ENCODE measurements at regions not wholly inside any gene's neighbourhood (a gene's known extent, or its start where the extent isn't known, plus 50 kb on each side); places are given as distances from the start of the nearest gene placed in this dataset.

DNA sequence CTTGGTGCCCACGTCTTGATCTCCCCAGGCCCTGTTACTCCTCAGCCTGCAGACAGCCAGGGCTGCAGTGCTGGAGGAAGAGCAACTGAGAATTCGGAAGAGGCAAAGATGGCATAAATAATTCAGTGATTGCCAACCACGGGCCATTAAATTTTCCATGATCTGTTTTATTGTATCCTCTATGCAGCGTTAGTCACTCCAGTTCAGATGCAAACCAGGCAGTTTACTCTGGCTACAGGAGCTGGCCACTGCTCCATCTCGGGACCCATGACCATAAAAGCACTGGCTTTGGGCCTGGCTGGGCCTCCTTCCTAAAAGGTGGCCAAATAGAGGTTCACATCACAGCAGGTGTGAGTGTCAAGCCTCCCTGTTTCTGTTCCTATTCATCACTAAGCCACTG, 137.6 kb upstream of the TLE3 start:
- no peak overlapping the region for H3K27ac ChIP-seq (ENCODE audit: insufficient read depth, low read length)

More for the DNA sequence above, 137.6 kb upstream of the TLE3 start:
- no peak for DNase-seq
- no peak overlapping the region for H4K91ac ChIP-seq (ENCODE audit: insufficient read depth, low read depth, low read length)
- H4K8ac ChIP-seq (ENCODE audit: low read depth in 2 of 2, low read length in 2 of 2) = no peak overlapping the region
- no peak overlapping the region for H3K14ac ChIP-seq (replicated peaks; ENCODE audit: low read depth, low read length)
- ChIA-PET POLR2A (ENCODE audit: unreplicated experiment) (no interaction called here), CTCF (no interaction called here)
- peaks cover 2% of the 10 kb centered on the region; the same call in 1 of the 2 replicates for H3K4me1 ChIP-seq (ENCODE audit: control insufficient read depth, insufficient read depth, low read length)
- H3K9ac ChIP-seq (ENCODE audit: low read depth, low read length) = no peak overlapping the region
- H3K4me3 ChIP-seq (ENCODE audit: insufficient read depth, low read depth, low read length) = no peak overlapping the region
- dilution Hi-C loops (cut with HindIII; ENCODE audit: low sequenced_read_pairs, unreplicated experiment) = no loop called here
- H2AFZ ChIP-seq (replicated peaks; ENCODE audit: low read length, poor library complexity) = no peak overlapping the region
- H3K36me3 ChIP-seq (ENCODE audit: control insufficient read depth, insufficient read depth, low read length) = no peaks in the 10 kb centered on the region
- H2BK120ac ChIP-seq (ENCODE audit: low read depth, low read length) = no peak overlapping the region
- ATAC-seq (ENCODE audit: low read depth) = no peak
- 100% methylated on average over 1 of the region's 5 CpGs; no CpG with 5 or more reads in 1 of the 2 experiments for WGBS, 2 experiments (ENCODE audit: extremely low coverage in 2 of 2, insufficient read length in 1 of 2)
- H3K27me3 ChIP-seq (ENCODE audit: control insufficient read depth, insufficient read depth, low read length) = peaks cover 17% of the 10 kb centered on the region
- no peak overlapping the region for H2AK5ac ChIP-seq (ENCODE audit: low read depth, low read length)
- H2BK5ac ChIP-seq (ENCODE audit: low read depth, low read length, poor library complexity, severe bottlenecking) = no peak overlapping the region
- H4K5ac ChIP-seq (ENCODE audit: low read depth, low read length) = no peak overlapping the region
- in situ Hi-C loops (cut with MboI; ENCODE audit: low sequenced_read_pairs) = no loop called here
- H3K9me3 ChIP-seq (ENCODE audit: control insufficient read depth, insufficient read depth, low read length) = peaks cover 2% of the 10 kb centered on the region; the same call in 1 of the 2 replicates
- no peak for TF ChIP-seq SMC3 (IDR thresholded peaks at IDR 0.05; ENCODE audit: low read depth, low read length)
- no peak for TF ChIP-seq CEBPB (IDR thresholded peaks at IDR 0.05; ENCODE audit: low read depth, low read length)
- no peak for TF ChIP-seq USF2 (IDR thresholded peaks at IDR 0.05; ENCODE audit: low read depth, low read length)
- no peak for TF ChIP-seq NFE2L2 (IDR thresholded peaks at IDR 0.05; ENCODE audit: low read depth, low read length)
- no peak for TF ChIP-seq CHD1 (IDR thresholded peaks at IDR 0.05; ENCODE audit: low read depth, low read length)
- no peak for TF ChIP-seq MAZ (IDR thresholded peaks at IDR 0.05; ENCODE audit: borderline replicate concordance, low read depth, low read length)
- no peak for TF ChIP-seq MAFK (IDR thresholded peaks at IDR 0.05; ENCODE audit: low read depth, low read length)
- TF ChIP-seq, protein P1, sequence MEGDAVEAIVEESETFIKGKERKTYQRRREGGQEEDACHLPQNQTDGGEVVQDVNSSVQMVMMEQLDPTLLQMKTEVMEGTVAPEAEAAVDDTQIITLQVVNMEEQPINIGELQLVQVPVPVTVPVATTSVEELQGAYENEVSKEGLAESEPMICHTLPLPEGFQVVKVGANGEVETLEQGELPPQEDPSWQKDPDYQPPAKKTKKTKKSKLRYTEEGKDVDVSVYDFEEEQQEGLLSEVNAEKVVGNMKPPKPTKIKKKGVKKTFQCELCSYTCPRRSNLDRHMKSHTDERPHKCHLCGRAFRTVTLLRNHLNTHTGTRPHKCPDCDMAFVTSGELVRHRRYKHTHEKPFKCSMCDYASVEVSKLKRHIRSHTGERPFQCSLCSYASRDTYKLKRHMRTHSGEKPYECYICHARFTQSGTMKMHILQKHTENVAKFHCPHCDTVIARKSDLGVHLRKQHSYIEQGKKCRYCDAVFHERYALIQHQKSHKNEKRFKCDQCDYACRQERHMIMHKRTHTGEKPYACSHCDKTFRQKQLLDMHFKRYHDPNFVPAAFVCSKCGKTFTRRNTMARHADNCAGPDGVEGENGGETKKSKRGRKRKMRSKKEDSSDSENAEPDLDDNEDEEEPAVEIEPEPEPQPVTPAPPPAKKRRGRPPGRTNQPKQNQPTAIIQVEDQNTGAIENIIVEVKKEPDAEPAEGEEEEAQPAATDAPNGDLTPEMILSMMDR (conservative IDR thresholded peaks at IDR 0.05; ENCODE audit: low read depth, low read length) = no peak
- no peak for TF ChIP-seq MXI1 (IDR thresholded peaks at IDR 0.05; ENCODE audit: borderline replicate concordance, low read depth, low read length)
- TF ChIP-seq, protein P2, sequence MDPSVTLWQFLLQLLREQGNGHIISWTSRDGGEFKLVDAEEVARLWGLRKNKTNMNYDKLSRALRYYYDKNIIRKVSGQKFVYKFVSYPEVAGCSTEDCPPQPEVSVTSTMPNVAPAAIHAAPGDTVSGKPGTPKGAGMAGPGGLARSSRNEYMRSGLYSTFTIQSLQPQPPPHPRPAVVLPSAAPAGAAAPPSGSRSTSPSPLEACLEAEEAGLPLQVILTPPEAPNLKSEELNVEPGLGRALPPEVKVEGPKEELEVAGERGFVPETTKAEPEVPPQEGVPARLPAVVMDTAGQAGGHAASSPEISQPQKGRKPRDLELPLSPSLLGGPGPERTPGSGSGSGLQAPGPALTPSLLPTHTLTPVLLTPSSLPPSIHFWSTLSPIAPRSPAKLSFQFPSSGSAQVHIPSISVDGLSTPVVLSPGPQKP (IDR thresholded peaks at IDR 0.05; ENCODE audit: borderline replicate concordance, low read depth, low read length) = no peak
- TF ChIP-seq RCOR1 (IDR thresholded peaks at IDR 0.05; ENCODE audit: insufficient replicate concordance, low read length) = no peak
- no peak for TF ChIP-seq RAD21 (IDR thresholded peaks at IDR 0.05; ENCODE audit: low read length)
- TF ChIP-seq POLR2A (IDR thresholded peaks at IDR 0.05; ENCODE audit: low read depth, low read length) = no peak
- no peak for TF ChIP-seq RFX5 (IDR thresholded peaks at IDR 0.05; ENCODE audit: low read depth, low read length)
- intact Hi-C loops (cut with micrococcal nuclease) = loop anchor here (1.0 kb wide), 1 partner anchor 36 kb away; no protein-coding TSS in a partner anchor
- no peak overlapping the region for H2BK20ac ChIP-seq (ENCODE audit: low read depth, low read length)
- no peaks in the 10 kb centered on the region for H4K20me1 ChIP-seq (ENCODE audit: insufficient read depth, low read length)
- H3K23ac ChIP-seq (ENCODE audit: low read depth, low read length) = no peak overlapping the region
- no peaks in the 10 kb centered on the region for H3K79me1 ChIP-seq (ENCODE audit: low read depth in 1 of 2, low read length in 2 of 2)
- no TSS peak for BruUV-seq (replicated peaks)
- no peak overlapping the region for H2AK9ac ChIP-seq (replicated peaks; ENCODE audit: low read depth, low read length, poor library complexity)
- H2BK15ac ChIP-seq (ENCODE audit: low read depth, low read length) = no peak overlapping the region
- H3K56ac ChIP-seq (ENCODE audit: extremely low read depth, insufficient read depth, low read length) = no peak overlapping the region
- H3K4ac ChIP-seq (ENCODE audit: low read depth, low read length) = no peak overlapping the region
- no peaks in the 10 kb centered on the region for H3K9me1 ChIP-seq (ENCODE audit: insufficient read depth, low read length)
- H3K4me2 ChIP-seq (ENCODE audit: low read depth, low read length) = no peak overlapping the region
- no peak overlapping the region for H3K18ac ChIP-seq (ENCODE audit: low read depth, low read length)
